Ovary (tissue), 7 donors: ENCODE measurements at regions not wholly inside any gene's neighbourhood (a gene's known extent, or its start where the extent isn't known, plus 50 kb on each side); places are given as distances from the start of the nearest gene placed in this dataset.
"Not testable (repeated sequence)": the region's sequence is repeated elsewhere in the genome, so short reads cannot be mapped to it uniquely, and the experiment has no call there.

ENCODE experiments used
- DNase-seq, 5 donors: peaks; one replicate each; pipeline ENCODE4 v3.0.0-alpha.2; 2019 to 2020
- H3K27ac ChIP-seq, 2 donors: fragments of 200-600 bp; one replicate each; pipeline versions ENCODE4 v1.5.1 to v1.8.0; 2019 to 2022
- H3K27me3 ChIP-seq: fragments of 200-600 bp; one replicate; pipeline ENCODE4 v1.8.0; 2022
- H3K36me3 ChIP-seq: fragments of 200-600 bp; sonication (generic); one replicate; pipeline ENCODE4 v1.5.1; 2019
- H3K4me1 ChIP-seq: one replicate; pipeline ENCODE4 v1.8.1; 2013; ENCODE audit warnings: mild to moderate bottlenecking, moderate library complexity; ENCODE audit not compliant: insufficient read depth
- H3K4me3 ChIP-seq: fragments of 200-600 bp; sonication (generic); one replicate; pipeline ENCODE4 v1.5.1; 2017
- H3K9me3 ChIP-seq, 2 donors: fragments of 200-600 bp in 1 of 2; sonication (generic) in 1 of 2; one replicate each; pipeline versions ENCODE4 v1.5.1 to v1.8.1; 2013 to 2019; ENCODE audit warnings: mild to moderate bottlenecking in 1 of 2, moderate library complexity in 1 of 2
- EP300 ChIP-seq: sonication (generic); formaldehyde crosslinking; IDR thresholded peaks from one replicate; pipeline ENCODE4 v1.6.1; 2017; ENCODE audit warnings: antibody characterized with exemption
- POLR2A ChIP-seq: fragments of 450-650 bp; IDR thresholded peaks from one replicate; pipeline ENCODE4 v1.6.1; 2017; ENCODE audit warnings: antibody characterized with exemption, mild to moderate bottlenecking, moderate library complexity
- whole genome bisulfite sequencing, 3 donors: extraction: QIAGEN DNeasy Blood & Tissue Kit in 1 of 3; methylation state at CpG; one replicate each; pipeline versions ENCODE4 v1.1.5 to v1.1.7; 2013 to 2017; 5-methylcytosine and 5-hydroxymethylcytosine counted together
- intact Hi-C, 4 donors: fragments of 100-400 bp; cut with DNase I; formaldehyde crosslinking; loops; one replicate each; pipeline versions ENCODE4 v1.11.0 to v1.15.1; 2022 to 2023
- TF ChIP-seq, protein P1 (sequence below), 3 donors: fragments of 450-650 bp in 2 of 3; fragments of 200-600 bp in 1 of 3; IDR thresholded peaks; one replicate each; pipeline versions ENCODE4 v1.5.1 to v1.8.0; 2016 to 2022; ENCODE audit warnings: antibody characterized with exemption in 3 of 3, mild to moderate bottlenecking in 1 of 3
- donor health status: DM: no; HTN: no; CAD: no; lungs with moderate emphysema.
- donor health status: DM: no; HTN: no; CAD: no.
- donor health status: Bipolar disorder and iron deficiency.
- donor health status: DM: no; HTN: no; CAD: no.
- donor health status: DM: yes; HTN: yes; CAD: no.

DNA sequence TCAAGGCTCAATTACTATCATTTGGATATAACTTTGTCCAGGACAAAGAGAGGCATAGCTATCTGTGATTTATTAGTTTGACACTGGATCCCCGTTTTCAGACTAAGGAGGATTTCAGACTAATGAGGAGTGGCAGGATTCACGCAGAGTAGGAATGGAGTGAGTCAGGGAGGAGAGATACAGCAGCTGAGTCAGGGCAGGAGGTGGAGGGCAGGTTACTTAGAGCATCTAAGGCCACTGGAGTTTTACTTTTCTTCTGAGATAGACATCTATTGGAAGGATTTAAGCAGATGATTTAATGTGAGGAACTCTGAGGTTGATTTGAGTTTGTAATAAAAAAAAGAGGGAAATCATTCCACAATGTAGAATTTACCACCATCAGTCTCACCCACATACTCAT is 110.6 kb downstream of the RPIA start:
- intact Hi-C loops: not testable (repeated sequence)
- 7 to 19% (median 9%) methylated on average over 2 of the region's 2 CpGs for WGBS, 3 donors

DNA sequence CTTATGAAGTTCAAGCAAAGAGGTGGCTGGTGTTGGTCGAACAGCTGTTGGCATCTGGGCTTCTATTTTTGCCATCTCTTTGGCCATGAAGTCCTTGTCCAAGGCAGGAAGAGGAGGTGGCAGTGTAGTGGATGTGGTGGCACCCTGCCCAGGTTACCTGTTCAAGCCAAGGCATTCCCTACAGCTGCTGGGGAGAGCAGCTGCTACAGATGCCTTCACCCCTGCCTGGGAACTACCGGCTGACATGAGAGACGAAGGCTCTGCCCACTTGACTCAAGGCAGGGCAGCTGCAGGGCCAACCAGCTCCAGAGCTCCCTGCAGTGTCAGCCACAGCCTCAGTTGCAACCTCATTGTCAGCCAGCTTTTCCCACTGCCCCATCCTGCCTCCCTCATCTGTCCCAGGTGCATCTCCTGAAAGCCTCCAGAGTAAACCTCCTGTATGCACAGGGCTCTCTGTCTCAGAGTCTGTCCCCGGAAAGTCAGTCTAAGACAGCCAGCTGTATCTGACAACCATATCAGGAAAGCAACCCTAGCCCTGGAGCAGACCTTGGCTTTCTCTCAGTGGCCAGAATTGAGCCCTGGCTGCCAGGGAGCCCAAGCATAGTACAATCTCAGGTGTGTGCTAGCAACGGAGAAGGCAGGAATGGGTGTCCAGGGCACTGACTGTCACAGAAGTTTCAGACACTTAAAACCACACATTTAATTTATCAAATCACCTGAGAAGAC is 115.9 kb downstream of the RPIA start:
- H3K4me1 ChIP-seq: no peaks in the 10 kb centered on the region
- H3K4me3 ChIP-seq: no peak overlapping the region
- 74 to 80% (median 80%) methylated on average over 5 of the region's 5 CpGs for WGBS, 3 donors
- TF ChIP-seq POLR2A (no peak), EP300 (no peak)
- TF ChIP-seq, protein P1, sequence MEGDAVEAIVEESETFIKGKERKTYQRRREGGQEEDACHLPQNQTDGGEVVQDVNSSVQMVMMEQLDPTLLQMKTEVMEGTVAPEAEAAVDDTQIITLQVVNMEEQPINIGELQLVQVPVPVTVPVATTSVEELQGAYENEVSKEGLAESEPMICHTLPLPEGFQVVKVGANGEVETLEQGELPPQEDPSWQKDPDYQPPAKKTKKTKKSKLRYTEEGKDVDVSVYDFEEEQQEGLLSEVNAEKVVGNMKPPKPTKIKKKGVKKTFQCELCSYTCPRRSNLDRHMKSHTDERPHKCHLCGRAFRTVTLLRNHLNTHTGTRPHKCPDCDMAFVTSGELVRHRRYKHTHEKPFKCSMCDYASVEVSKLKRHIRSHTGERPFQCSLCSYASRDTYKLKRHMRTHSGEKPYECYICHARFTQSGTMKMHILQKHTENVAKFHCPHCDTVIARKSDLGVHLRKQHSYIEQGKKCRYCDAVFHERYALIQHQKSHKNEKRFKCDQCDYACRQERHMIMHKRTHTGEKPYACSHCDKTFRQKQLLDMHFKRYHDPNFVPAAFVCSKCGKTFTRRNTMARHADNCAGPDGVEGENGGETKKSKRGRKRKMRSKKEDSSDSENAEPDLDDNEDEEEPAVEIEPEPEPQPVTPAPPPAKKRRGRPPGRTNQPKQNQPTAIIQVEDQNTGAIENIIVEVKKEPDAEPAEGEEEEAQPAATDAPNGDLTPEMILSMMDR (IDR thresholded peaks at IDR 0.05): no peak
- no peak overlapping the region for H3K27ac ChIP-seq
- H3K36me3 ChIP-seq: no peaks in the 10 kb centered on the region
- intact Hi-C loops: no loop called here
- H3K27me3 ChIP-seq: no peaks in the 10 kb centered on the region
- no peak for DNase-seq
- H3K9me3 ChIP-seq: no peaks in the 10 kb centered on the region

More for the DNA sequence above, 110.6 kb downstream of the RPIA start:
- H3K4me3 ChIP-seq, H3K9me3 ChIP-seq, DNase-seq, H3K27me3 ChIP-seq, H3K27ac ChIP-seq, H3K4me1 ChIP-seq, H3K36me3 ChIP-seq: not testable (repeated sequence)

DNA sequence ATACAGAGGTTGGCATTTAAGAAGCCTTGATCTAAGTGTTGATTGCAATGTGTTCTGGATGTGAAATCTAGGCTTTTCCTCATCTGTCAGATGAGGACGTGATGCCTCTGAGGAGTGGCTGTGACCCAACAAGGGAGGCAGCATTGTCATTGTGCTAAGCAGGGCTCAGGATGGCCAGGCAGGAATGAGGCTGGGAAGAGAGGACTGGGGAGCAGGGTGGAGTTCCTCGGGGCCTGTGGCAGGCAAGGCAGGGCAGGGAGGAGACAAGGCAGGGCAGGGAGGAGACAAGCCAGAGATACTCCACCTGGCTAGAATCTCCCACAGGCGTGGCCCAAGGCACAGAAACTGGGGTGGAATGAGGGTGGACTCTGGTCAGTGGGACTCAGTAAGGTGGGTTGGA is 116.6 kb downstream of the RPIA start:
- 40 to 51% (median 51%) methylated on average over 3 of the region's 3 CpGs for WGBS, 3 donors
- Histone ChIP-seq H3K4me3 (no peak overlapping the region), H3K9me3 (no peaks in the 10 kb centered on the region), H3K27me3 (no peaks in the 10 kb centered on the region), H3K36me3 (no peaks in the 10 kb centered on the region), H3K27ac (no peak overlapping the region), H3K4me1 (no peaks in the 10 kb centered on the region)
- no peak for DNase-seq
- TF ChIP-seq EP300 (no peak), POLR2A (no peak)
- TF ChIP-seq, protein P1 (IDR thresholded peaks at IDR 0.05): no peak
- intact Hi-C loops: no loop called here

DNA sequence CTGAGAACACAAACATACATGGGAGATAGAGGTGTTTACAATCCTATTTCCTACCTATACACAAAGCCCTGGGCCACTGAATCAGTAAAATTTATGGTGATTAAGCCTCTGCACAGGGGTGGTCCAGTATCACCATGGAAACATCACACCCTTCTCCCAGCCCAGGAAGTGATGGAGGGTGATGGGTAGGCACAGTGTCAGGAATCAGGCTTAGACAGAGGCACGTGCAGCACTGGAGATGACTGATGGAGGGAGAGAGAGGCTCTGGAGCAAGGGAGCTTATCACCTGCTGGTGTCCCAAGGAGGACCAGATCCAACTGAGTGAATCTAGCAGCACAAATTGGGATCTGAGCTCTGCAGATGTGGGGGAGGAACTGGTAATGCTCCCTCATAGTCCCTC is 117.2 kb downstream of the RPIA start:
- DNase-seq: no peak
- WGBS, 3 donors: 4 to 11% (median 11%) methylated on average over 1 of the region's 1 CpG
- no peaks in the 10 kb centered on the region for H3K36me3 ChIP-seq
- no peak overlapping the region for H3K4me3 ChIP-seq
- no peak overlapping the region for H3K27ac ChIP-seq
- H3K27me3 ChIP-seq: no peaks in the 10 kb centered on the region
- intact Hi-C loops: no loop called here
- no peaks in the 10 kb centered on the region for H3K4me1 ChIP-seq
- TF ChIP-seq EP300 (no peak), POLR2A (no peak)
- TF ChIP-seq, protein P1 (IDR thresholded peaks at IDR 0.05): no peak
- H3K9me3 ChIP-seq: no peaks in the 10 kb centered on the region

DNA sequence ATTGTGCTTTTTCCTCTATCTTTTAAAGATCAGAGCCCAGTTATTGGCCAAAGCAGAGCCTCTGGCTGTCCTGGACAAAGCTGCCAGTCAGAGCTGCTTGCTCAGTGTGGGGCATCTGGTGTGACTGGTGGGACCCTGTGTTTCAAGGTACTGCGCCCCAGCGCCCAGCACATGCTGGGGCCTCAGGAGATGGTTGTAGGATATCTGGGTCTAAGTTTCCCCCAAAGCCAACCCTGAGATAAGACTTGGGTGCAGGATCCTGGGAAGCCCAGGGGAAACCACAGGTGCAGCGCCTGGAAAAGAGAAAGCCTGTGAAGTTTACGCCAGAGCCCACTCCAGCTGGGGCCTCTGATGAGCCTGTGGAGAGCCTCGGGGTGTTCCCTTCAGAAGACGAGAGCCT is 117.7 kb downstream of the RPIA start:
- no peak for DNase-seq
- TF ChIP-seq, protein P1 (IDR thresholded peaks at IDR 0.05): no peak
- no peak for TF ChIP-seq POLR2A
- TF ChIP-seq EP300: no peak
- Histone ChIP-seq H3K9me3 (no peaks in the 10 kb centered on the region), H3K4me1 (no peaks in the 10 kb centered on the region), H3K4me3 (no peak overlapping the region), H3K36me3 (no peaks in the 10 kb centered on the region), H3K27ac (no peak overlapping the region), H3K27me3 (no peaks in the 10 kb centered on the region)
- intact Hi-C loops: no loop called here
- 71 to 91% (median 85%) methylated on average over 6 of the region's 6 CpGs for WGBS, 3 donors
